Panc1 (cell line): ENCODE measurements at regions not wholly inside any gene's neighbourhood (a gene's known extent, or its start where the extent isn't known, plus 50 kb on each side); places are given as distances from the start of the nearest gene placed in this dataset.

ENCODE experiments used
- CTCF ChIP-seq: fragments of 450-650 bp; IDR thresholded peaks from 2 replicates; pipeline ENCODE4 v1.5.1; 2017; ENCODE audit warnings: mild to moderate bottlenecking
- POLR2AphosphoS5 ChIP-seq: IDR thresholded peaks from 2 replicates; pipeline ENCODE4 v1.6.1; 2012; ENCODE audit warnings: mild to moderate bottlenecking, low read depth, low read length, moderate library complexity
- REST ChIP-seq, 2 experiments: IDR thresholded peaks; 2 replicates each; pipeline ENCODE4 v1.6.1; 2011 to 2012; ENCODE audit warnings: low read depth in 2 of 2, control low read depth in 1 of 2, low read length in 1 of 2, mild to moderate bottlenecking in 1 of 2, moderate library complexity in 1 of 2; ENCODE audit not compliant: insufficient read depth in 1 of 2

GRCh38 chr13:107961849-107962608, 253.3 kb downstream of the LIG4 start:
- TF ChIP-seq POLR2AphosphoS5 (no peak), REST (IDR thresholded peaks at IDR 0.05; ENCODE audit: insufficient read depth in 1 of 2, low read depth in 2 of 2, low read length in 1 of 2) (no peak), CTCF (no peak)
